ENCODE measurements at regions not wholly inside any gene's neighbourhood (a gene's known extent, or its start where the extent isn't known, plus 50 kb on each side); places are given as distances from the start of the nearest gene placed in this dataset.

GRCh38 chr20:17077030-17077429 lies 149.8 kb upstream of the PCSK2 start:
- TF ChIP-seq CTCF (conservative IDR thresholded peaks at IDR 0.05): no peak
- no peak for TF ChIP-seq ZFX (IDR thresholded peaks at IDR 0.05)
